ENCODE measurements at regions not wholly inside any gene's neighbourhood (a gene's known extent, or its start where the extent isn't known, plus 50 kb on each side); places are given as distances from the start of the nearest gene placed in this dataset.

- TF ChIP-seq, protein P1, sequence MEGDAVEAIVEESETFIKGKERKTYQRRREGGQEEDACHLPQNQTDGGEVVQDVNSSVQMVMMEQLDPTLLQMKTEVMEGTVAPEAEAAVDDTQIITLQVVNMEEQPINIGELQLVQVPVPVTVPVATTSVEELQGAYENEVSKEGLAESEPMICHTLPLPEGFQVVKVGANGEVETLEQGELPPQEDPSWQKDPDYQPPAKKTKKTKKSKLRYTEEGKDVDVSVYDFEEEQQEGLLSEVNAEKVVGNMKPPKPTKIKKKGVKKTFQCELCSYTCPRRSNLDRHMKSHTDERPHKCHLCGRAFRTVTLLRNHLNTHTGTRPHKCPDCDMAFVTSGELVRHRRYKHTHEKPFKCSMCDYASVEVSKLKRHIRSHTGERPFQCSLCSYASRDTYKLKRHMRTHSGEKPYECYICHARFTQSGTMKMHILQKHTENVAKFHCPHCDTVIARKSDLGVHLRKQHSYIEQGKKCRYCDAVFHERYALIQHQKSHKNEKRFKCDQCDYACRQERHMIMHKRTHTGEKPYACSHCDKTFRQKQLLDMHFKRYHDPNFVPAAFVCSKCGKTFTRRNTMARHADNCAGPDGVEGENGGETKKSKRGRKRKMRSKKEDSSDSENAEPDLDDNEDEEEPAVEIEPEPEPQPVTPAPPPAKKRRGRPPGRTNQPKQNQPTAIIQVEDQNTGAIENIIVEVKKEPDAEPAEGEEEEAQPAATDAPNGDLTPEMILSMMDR (conservative IDR thresholded peaks at IDR 0.05; ENCODE audit: control insufficient read depth, insufficient read depth, low read depth, low read length), result no peak
- no peak overlapping the region for H3K4me3 ChIP-seq (ENCODE audit: control insufficient read depth, low read depth, low read length)
- DNase-seq (ENCODE audit: low read depth), result no peak
Measured at GRCh38 chr1:10848109-10848684, 51.8 kb upstream of the CASZ1 start.

GRCh38 chr1:10850026-10850425 lies 53.6 kb upstream of the CASZ1 start:
- no peak for DNase-seq (ENCODE audit: low read depth)
- H3K4me3 ChIP-seq (ENCODE audit: control insufficient read depth, low read depth, low read length), result no peak overlapping the region
- TF ChIP-seq, protein P1 (conservative IDR thresholded peaks at IDR 0.05; ENCODE audit: control insufficient read depth, insufficient read depth, low read depth, low read length), result no peak

DNA sequence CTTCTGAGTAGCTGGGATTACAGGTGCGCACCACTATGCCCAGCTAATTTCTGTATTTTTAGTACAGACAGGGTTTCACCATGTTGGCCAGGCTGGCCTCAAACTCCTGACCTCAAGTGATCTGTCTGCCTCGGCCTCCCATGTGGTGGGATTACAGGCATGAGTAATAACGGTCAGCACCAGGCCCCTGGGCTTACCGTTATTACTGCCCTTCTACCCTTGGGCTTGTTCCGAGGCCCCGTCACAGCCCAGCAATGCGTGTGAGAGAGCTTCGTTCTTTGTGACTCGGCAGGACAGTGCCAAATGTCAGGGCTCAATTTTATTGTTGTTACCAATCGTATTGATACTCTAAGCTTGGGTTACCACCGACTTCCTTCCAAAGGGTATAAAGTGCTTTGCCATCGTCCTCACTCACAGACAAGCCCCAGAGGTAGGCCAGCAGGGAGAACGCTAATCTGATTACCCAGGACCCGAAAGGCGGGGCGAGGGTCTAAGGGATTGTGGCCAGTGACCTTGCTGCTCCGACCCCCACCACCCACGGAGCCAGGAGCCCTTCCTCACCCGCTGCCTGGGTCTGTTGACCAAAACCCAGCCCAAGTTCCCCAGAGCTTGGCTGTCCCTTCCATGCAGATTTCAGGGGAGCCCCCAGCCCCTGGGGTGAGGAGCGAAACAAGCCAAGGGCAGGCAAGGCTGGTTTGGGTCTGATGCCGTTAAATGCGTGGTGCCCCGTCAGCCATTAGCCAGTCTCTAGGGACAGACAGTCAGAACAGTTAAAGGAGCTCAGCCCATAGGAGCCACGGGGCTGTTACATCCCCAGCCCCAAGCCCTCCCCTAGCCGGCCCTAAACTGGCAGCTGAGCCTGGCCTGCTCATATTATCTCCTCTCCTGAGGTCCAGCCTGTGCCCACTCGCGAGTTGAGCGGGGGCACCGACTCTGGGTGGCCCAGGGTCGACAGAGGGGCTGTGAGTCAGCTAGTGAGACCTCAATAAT lies 54.9 kb upstream of the CASZ1 start:
- TF ChIP-seq, protein P1 (conservative IDR thresholded peaks at IDR 0.05; ENCODE audit: control insufficient read depth, insufficient read depth, low read depth, low read length), result no peak
- no peak for DNase-seq (ENCODE audit: low read depth)
- H3K4me3 ChIP-seq (ENCODE audit: control insufficient read depth, low read depth, low read length), result no peak overlapping the region

DNA sequence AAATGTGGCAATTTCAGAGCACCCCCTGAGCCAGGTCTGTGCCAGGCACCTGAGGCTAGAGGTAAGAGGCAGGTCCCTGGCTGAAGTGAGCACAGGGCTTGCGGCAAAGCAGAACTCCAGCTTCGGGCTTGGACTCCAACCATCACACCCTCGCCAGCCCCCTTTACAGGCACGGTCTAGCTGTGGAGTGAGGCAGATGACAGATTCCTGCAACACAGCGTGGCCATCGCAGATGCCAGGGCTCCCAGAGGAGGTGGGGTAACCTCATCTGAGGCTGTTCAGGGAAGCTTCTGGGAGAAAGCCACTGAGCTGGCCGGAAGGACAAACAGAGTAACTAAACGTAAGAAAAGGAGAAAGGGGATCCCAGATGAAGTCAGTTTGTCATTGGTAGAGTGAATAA lies 55.6 kb upstream of the CASZ1 start:
- no peak for DNase-seq (ENCODE audit: low read depth)
- H3K4me3 ChIP-seq (ENCODE audit: control insufficient read depth, low read depth, low read length), result no peak overlapping the region
- TF ChIP-seq, protein P1 (conservative IDR thresholded peaks at IDR 0.05; ENCODE audit: control insufficient read depth, insufficient read depth, low read depth, low read length), result no peak

- no peak overlapping the region for H3K4me3 ChIP-seq (ENCODE audit: control insufficient read depth, low read depth, low read length)
- DNase-seq (ENCODE audit: low read depth), result peak; percentile 22
- TF ChIP-seq, protein P1 (conservative IDR thresholded peaks at IDR 0.05; ENCODE audit: control insufficient read depth, insufficient read depth, low read depth, low read length), result no peak
Measured at GRCh38 chr1:10852486-10852885, 56.0 kb upstream of the CASZ1 start.

- TF ChIP-seq, protein P1 (conservative IDR thresholded peaks at IDR 0.05; ENCODE audit: control insufficient read depth, insufficient read depth, low read depth, low read length), result no peak
- DNase-seq (ENCODE audit: low read depth), result no peak
- H3K4me3 ChIP-seq (ENCODE audit: control insufficient read depth, low read depth, low read length), result no peak overlapping the region
Measured at GRCh38 chr1:10852998-10853520, 56.6 kb upstream of the CASZ1 start.

All from fibroblast of mammary gland (primary cell).